ENCODE measurements at regions not wholly inside any gene's neighbourhood (a gene's known extent, or its start where the extent isn't known, plus 50 kb on each side); places are given as distances from the start of the nearest gene placed in this dataset.

DNA sequence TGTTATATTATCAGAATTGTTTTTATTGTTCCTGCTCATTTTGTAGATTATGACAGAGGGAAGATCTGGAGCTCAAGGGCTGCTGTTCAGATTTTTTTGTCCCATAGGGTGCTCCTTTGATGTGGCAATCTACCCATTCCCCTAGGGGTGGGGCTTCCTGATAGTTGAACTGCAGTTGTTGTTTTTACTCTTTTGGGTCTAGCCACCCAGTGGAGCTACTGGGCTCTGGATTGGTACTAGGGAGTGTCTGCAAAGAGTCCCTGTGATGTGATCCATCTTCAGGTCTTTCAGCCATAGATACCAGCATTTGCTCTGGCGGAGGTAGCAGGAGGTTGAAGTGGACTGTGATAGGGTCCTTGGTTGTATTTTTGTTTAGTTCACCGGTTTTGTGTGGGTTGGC, 57.9 kb upstream of the SLCO1B1 start:
- no peak overlapping the region for H3K9ac ChIP-seq (ENCODE audit: low read length in 3 of 3)
- H3K27ac ChIP-seq (ENCODE audit: low read depth in 2 of 2, low read length in 2 of 2): no peak overlapping the region
- FAIRE-seq (no peak), DNase-seq (no peak)
- no peaks in the 10 kb centered on the region for H3K9me3 ChIP-seq (ENCODE audit: control insufficient read depth in 2 of 3, insufficient read depth in 1 of 3, low read length in 3 of 3)
- H3K27me3 ChIP-seq (ENCODE audit: control insufficient read depth, insufficient read depth, low read length): no peaks in the 10 kb centered on the region
- intact Hi-C loops (cut with DNase I): no loop called here
- no peaks in the 10 kb centered on the region for H3K36me3 ChIP-seq (ENCODE audit: control insufficient read depth in 2 of 3, insufficient read depth in 3 of 3, low read length in 3 of 3)
- TF ChIP-seq, protein P1, sequence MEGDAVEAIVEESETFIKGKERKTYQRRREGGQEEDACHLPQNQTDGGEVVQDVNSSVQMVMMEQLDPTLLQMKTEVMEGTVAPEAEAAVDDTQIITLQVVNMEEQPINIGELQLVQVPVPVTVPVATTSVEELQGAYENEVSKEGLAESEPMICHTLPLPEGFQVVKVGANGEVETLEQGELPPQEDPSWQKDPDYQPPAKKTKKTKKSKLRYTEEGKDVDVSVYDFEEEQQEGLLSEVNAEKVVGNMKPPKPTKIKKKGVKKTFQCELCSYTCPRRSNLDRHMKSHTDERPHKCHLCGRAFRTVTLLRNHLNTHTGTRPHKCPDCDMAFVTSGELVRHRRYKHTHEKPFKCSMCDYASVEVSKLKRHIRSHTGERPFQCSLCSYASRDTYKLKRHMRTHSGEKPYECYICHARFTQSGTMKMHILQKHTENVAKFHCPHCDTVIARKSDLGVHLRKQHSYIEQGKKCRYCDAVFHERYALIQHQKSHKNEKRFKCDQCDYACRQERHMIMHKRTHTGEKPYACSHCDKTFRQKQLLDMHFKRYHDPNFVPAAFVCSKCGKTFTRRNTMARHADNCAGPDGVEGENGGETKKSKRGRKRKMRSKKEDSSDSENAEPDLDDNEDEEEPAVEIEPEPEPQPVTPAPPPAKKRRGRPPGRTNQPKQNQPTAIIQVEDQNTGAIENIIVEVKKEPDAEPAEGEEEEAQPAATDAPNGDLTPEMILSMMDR (IDR thresholded peaks at IDR 0.05; ENCODE audit: borderline replicate concordance, extremely low read depth, insufficient read depth): no peak
- no peak overlapping the region for H3K4me3 ChIP-seq (ENCODE audit: low read length in 3 of 3)
- H3K4me1 ChIP-seq (ENCODE audit: control insufficient read depth in 2 of 3, insufficient read depth in 2 of 3, low read depth in 1 of 3, low read length in 3 of 3): no peaks in the 10 kb centered on the region

DNA sequence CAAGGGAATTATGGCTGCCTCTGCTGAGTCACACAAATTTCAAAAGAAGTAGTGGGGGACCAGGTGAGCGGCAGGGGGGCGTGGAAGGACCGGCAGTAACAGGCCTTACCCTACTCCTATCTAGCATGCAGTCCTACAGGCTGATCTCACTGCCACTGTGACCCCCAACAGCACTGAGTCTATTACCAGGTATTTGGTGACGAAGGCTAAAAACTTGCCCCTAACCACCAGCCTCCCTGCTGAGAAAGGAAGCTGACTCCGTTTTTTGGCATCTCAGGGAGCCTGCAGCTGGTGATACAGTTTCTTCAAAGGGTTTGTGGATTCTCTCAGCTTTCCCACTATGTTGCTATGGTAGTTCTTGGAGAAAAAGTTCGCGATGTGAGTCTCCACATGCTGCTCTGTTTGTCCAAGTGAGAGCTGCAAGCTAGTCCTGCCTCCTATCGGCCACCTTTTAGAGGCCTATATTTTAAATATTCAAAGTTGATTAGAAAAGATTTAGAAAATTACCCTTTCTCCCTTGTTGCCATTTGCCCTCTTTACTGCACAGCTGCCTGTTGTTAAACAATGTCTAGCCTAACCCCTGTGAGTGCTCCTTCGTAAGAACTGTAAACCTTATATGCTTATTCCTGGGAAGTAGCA, 57.1 kb upstream of the SLCO1B1 start:
- no peak overlapping the region for H3K27ac ChIP-seq (ENCODE audit: low read depth in 2 of 2, low read length in 2 of 2)
- no peak for FAIRE-seq
- H3K27me3 ChIP-seq (ENCODE audit: control insufficient read depth, insufficient read depth, low read length): no peaks in the 10 kb centered on the region
- H3K4me1 ChIP-seq (ENCODE audit: control insufficient read depth in 2 of 3, insufficient read depth in 2 of 3, low read depth in 1 of 3, low read length in 3 of 3): no peaks in the 10 kb centered on the region
- no peak overlapping the region for H3K4me3 ChIP-seq (ENCODE audit: low read length in 3 of 3)
- H3K36me3 ChIP-seq (ENCODE audit: control insufficient read depth in 2 of 3, insufficient read depth in 3 of 3, low read length in 3 of 3): no peaks in the 10 kb centered on the region
- DNase-seq: no peak
- H3K9me3 ChIP-seq (ENCODE audit: control insufficient read depth in 2 of 3, insufficient read depth in 1 of 3, low read length in 3 of 3): no peaks in the 10 kb centered on the region
- TF ChIP-seq, protein P1 (IDR thresholded peaks at IDR 0.05; ENCODE audit: borderline replicate concordance, extremely low read depth, insufficient read depth): no peak
- no peak overlapping the region for H3K9ac ChIP-seq (ENCODE audit: low read length in 3 of 3)
- intact Hi-C loops (cut with DNase I): no loop called here
